Germinal center (tissue), 1 donor: ENCODE measurements at regions not wholly inside any gene's neighbourhood (a gene's known extent, or its start where the extent isn't known, plus 50 kb on each side); places are given as distances from the start of the nearest gene placed in this dataset.
"Not testable (repeated sequence)": the region's sequence is repeated elsewhere in the genome, so short reads cannot be mapped to it uniquely, and the experiment has no call there.

Experiments used
- DNase-seq: peaks from one replicate; pipeline ENCODE4 v3.0.0; 2012; ENCODE audit warnings: mixed read lengths, low spot score

DNA sequence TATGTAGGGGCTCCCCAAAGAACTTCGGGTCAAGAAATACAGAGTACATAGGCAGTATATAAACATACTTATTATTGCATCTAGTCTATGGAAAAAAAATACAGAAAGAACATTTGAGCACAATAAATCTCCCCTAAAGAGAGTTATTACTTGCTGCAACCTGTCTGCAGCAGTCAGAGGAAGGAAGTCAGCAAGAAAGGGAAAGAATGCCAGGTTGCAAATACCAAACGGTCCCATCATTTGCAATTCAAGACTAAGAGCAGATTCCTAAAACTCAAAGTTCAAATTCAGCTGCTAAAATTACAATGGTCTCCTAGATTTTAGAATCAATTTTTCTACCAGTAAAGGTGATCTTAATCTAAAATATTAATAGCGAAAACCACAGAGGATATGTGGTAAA is 236.2 kb upstream of the NUDT6 start:
- DNase-seq, result no peak

DNA sequence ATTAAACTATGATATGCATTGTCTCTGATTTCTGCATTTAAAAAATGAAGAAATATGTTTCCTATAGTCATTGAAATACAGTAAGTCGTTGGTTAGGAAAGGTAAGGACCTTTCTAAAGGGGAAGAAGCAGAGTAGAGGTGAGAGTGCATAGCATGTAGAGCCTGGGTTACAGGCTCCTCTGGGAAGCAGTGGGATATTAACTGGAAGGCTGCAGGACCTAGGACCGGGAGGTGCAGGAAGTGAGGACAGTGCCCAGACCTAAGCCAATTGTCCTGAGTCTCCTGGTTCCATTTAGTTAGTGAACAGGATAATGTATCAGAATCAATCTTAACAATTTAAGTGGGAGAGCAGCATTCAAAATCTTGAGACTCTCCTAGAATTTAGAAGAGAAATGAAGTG is 237.1 kb upstream of the NUDT6 start:
- no peak for DNase-seq

DNA sequence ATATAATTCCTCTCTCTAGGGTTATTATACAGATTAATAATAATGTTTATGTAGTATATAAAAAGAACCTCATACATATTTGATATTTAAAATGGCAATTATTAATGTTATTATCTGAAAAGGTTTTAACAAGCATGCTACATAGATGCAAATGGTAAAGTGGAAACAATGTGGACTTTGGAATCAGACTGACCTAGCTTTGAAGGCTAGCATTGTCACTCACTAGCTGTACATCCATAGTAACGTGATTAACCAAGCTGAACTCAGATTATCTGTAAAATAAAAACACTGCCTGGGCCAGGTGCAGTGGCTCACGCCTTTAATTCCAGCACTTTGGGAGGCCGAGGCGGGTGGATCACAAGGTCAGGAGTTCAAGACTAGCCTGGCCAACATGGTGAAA is 233.7 kb upstream of the SPRY1 start:
- no peak for DNase-seq

DNA sequence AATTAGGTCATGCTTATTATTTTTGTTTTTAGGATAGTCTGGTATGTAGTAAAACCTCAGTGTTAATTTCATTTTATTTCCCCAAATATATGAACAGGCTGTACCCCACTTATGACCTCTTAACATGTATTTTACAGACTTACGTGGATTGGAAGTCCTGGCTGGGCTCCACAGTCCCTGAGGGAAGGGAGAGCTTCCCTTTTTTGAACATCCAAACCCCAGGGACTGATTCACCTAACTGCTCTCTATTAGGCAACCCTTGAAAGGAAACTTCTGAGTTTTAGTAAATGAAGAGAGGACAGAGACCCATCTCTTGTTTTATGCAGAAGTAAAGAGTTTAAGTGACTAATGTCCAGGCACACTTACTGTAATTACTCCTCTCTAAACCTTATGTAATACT is 233.1 kb upstream of the SPRY1 start:
- no peak for DNase-seq

DNA sequence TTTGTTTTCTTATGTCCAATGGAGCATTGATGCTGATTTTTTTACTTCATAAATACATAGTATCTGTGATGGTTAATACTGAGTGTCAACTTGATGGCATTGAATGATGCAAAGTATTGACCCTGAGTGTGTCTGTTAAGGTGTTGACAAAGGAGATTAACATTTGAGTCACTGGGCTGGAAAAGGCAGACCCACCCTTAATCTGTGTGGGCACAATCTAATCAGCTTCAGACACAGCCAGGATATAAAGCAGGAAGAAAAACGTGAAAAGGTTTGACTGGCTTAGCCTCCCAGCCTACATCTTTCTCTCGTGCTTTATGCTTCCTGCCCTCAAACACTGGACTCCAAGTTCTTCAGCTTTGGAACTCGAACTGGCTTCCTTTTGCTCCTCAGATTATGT is 230.6 kb upstream of the SPRY1 start:
- DNase-seq, result no peak

DNA sequence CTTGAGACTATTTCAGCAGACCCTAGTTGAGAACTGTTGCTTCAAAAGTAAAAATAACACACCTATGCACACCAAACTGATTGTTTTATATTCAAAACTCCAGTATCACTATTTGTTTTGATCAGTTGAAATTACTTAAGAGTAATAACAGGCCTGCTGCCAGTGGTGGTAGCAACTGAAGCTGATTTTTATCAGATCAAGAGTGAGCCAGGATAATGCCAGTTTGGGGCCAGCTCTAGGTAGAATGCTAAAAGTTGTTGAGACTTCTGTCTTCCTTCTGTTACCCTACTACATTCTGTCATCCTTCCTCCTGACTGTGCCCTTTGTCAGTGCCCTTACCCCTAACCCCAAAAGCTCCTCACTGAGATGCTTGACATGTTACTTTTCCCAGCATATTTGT is 228.7 kb upstream of the SPRY1 start:
- DNase-seq, result no peak

DNA sequence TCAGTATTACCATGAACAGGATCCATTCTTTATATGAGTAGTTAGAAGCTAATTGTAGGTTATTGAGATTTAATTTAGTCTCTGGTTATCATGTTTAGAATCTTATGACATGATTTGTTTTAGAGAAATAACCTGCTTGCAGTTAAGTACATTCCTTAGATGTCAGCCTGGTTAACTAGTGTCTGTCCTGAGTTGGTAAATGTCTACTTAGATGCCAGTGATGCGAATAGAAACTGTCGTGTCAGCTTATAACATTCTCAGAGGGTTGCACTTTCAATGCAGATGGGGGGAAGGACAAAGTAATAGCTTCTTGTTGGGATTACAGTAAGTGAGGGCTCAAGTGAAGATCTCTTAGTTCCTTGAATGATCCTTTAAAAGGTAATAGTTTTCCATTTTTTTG is 227.8 kb upstream of the SPRY1 start:
- DNase-seq, result no peak

DNA sequence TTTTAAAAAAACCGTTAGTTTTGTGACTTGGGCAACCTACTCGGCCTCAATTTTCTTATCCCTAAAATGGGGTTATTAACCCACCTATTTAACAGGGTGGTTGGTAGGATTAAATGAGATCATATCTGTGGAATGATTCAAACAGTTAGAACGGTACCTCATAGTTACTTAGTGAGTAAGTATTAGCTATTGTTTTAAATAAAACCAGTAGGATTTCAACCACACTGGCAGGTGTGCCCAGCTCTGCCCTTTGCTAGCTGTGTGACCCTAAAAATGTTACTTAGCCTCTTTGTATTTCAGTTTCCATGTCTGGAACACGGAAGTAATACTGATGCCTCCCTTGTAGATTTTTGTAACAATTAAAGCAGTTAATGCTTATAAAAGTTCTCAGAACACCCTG is 225.8 kb upstream of the SPRY1 start:
- DNase-seq, result no peak

DNA sequence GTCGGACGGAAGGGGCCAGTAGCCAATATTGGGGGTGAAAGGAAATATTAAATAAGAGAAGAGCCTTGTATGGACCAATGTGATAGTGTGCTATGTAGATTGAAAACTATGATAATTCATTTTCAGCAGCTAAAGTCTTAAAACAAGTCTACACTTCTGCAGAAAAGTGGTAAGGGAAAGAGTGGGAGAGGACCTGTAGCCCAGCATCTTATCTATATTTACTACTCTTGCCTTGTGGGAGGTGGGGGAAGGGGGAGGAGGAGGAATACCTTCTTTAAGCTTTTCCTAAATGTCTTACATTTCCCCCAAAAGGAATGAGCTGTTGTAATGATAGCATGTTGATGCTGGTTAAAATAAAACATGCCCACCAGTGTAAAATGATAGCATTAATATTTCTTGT is 220.0 kb upstream of the SPRY1 start:
- DNase-seq, result no peak

DNA sequence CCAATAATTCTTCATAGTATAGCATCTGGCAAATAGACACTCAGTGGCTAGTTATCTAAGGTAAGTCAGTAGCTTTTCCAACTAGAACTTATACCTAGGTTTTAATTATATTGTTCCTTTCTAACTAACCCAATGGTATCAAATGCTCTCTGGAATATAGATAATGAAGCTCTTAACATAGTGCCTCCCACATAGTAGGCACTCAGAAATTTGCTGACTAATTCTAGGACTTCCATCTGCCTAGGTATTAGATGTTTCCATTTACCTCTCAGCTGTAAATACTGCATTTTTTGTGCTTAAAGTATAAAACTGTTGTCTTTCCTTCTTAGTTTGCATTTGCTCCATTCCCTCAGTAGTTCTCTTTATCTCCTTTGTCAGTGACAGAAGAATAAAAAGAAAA is 214.3 kb upstream of the SPRY1 start:
- no peak for DNase-seq

DNA sequence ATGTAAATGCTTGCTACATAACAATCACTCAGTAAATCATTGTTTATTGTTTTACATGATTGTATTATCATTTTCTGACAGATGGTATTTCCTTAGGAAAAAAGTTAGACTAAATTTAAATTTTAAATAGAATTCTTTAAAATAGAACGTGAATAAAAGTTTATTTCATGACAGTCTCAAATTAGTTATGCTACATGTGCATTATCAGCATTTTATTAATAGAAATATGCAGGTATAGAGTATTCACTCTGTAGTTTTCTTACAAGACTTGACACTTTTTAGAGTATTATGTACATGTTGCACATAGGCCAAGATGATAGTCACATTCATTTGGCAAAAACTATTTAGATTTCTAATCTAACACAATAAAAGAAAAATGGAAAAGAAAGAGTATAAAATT is 213.3 kb upstream of the SPRY1 start:
- DNase-seq, result no peak

DNA sequence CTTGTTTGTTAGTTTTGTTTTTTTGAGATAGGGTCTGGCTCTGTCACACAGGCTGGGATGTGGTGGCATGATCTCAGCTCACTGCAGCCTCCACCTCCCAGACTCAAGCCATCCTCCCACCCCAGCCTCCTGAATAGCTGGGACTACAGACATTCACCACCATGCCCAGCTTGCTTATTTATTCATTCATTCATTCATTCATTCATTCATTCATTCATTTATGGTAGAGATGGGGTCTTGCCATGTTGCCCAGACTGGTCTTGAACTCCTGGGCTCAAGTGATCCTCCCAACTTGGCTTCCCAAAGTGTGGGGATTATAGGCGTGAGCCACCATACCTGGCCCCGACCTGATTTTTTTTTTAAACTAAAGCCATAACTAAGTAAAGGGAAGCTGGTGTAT is 212.8 kb upstream of the SPRY1 start:
- DNase-seq, result not testable (repeated sequence)

DNA sequence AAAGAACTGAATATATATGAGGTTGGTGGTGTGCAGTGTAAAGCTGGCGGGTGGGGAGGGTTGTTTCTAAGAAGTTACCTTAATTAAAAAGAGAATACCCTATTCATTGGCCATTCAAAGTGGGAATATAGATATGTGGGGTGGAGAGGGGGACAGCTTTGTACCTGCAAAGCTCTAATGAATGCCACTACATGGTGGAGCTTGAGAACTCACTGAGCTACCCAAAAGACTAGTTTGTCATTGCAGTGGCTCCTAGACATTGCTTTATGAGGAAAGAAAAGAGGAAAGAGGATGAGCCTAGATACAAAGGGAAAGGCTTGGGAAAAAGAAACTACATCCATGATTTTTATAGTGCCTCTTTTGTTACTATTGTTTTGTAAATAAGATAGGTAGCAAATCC is 209.9 kb upstream of the SPRY1 start:
- no peak for DNase-seq

DNA sequence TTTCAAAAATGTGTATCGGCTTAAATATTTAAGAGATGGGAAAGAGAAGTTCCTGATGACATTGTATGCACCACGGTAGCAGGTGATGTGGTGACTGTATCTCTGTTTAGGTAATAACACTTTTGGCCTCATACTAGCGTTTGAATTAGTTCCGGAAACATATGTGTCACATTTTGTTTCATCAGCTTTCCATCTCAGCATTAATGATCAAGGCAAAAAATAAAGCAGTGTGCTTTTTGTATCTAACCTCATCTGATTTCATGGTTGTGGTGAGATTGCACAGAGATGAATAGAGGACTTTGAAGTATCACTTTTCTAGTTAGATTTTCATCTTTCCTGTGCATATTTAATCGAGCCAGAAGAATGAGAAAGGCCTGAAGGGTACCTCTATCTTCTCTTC is 206.4 kb upstream of the SPRY1 start:
- no peak for DNase-seq

DNA sequence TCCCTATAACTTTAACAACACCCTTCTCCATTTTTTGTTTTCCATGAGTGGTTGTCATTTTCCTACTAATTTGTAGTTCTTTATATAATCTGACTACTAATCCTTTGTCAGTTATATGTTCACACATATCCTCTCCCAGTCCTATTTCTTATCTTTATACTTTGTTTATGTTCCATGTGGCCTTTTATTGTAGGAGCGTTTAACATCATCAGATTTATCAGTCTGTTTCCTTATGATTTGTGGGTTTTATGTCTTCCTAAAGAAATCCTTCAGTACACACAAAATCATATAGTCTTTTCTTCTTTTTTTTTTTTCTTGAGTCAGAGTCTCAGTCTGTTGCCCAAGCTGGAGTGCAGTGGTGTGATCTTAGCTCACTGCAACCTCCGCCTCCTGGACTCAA is 204.9 kb upstream of the SPRY1 start:
- no peak for DNase-seq

DNA sequence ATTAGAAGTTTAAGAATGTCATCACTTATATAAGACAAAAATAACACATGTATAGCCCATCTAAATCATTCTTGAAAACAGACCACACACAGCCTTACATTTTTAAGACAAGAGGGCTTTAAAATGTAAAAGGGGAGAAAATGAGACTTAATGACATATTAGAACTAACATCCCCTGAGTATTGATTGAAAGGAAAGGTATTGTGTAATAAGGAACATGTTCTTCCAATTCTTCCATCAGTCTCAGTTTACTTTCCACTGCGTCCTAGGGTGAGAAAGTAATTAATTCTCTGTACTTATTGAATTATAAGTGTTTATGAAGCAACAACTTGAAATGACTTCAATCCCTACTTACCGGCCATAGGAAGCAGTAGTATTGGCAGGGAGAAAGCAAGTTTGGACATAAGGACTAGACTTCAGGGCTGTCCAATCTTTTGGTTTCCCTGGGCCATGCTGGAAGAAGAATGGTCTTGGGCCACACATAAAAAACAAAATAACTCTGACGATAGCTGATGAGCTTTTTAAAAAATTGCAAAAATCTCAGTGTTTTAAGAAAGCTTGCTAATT is 202.7 kb upstream of the SPRY1 start:
- no peak for DNase-seq

DNA sequence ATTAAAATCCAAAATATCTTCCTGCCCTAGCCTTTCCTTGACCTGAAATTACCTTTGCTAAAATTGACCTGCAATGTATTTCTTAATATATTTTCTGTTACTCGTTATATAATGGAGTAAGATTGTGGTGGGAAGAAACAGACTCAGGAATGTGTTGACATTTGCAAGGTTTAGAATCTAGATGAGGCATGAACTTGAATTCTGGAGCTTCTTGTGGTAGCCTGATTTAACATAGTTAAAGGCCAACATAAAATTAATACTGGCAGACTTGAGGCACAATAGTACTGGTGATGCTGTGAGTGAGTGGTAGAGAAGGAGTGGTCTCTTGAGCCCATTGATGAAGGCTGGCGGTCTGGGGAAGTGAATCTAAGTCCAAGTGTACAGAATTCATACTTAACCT is 197.9 kb upstream of the SPRY1 start:
- DNase-seq, result no peak

DNA sequence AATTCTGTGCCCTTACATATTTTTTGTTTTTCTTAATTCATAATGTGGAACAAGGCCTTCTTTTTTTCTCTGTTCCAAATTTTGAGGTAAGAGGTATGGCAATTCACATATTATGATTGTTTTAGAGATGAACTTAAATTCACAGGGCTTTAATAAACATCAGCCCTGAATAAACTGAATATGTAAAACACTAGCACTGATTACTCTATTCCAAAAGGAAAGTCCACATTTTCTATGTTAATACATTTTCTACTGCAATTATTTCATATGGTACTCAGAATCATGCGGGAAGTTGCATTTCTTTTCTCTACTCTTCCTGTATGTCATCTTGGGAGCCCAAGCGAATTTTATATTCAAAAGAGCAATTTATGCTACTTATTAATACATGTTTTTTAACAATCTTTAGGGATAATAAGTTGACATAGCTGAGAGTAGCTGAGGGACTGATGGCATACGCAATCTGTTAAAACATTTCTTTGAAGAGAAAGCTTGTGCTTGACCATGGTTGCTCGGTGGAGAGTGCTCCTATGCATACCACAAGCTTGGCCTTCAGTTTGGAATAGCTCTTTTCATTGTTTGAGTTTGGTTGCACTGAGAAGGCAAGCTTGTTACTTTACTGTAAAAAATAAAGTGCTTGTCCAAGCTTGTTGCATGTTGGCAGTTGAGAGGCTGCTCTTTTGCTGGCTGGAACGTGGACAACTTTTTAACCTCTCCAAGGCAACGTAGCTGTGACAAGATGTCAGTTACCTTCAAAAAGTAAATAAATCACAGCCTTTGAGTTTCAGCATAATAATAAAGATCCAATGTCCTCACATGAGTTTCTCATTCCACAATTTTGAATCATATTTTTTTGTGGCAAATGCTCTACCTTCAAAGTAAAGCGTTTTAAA is 196.3 kb upstream of the SPRY1 start:
- no peak for DNase-seq

DNA sequence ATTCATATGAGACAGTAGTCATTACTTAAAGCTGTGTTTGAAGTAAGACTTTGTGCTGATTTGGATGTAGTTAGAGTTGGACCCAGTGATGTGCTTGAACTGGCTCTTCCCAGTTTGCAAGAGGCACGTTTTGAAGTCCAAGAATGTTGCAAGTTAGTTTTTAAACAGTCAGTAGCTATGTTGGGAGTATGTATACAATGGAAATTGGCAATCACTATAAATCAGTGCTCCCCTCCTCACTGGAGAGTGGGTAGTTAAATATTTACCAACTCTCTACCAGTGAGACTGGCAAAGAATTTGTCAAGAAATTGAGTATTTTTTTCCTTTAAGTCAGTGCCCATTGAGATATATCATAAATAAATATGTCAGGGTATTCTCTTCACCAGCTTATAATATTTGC is 191.9 kb upstream of the SPRY1 start:
- no peak for DNase-seq

DNA sequence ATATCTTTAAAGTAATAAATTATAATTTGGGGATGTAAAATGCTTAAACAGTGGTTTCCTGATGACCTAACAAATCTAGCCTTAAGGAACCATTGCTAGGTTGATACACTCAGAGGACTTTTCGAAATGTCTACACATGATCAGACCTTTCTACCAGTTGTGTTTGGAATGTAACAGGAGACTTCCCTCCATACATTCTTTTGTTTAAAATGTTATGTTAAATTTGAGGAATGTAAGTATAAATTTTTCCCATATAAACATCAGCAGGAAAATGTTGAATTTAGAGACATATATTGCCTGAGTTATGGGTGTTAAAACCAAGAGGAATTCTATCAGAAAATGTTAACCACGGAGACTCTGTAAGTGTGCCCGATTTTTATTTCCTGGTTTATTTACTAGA is 190.6 kb upstream of the SPRY1 start:
- no peak for DNase-seq

DNA sequence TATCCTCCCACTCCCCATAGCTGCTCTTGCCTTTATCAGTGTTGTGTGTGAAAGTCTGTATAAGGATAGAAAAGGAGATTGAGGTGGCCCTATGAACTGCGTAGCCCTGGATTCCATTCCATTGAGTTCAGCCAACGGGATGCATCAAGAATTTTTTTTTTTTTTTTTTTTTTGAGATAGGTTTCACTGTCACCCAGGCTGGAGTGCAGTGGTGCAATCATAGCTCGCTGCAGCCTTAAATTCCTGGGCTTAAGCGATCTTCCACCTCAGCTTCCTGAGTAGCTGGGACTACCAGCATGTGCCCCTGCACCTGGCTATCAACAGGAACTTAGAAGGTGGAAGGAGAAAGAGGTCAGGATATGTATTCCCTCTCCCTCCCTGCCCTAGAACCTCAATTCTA is 187.2 kb upstream of the SPRY1 start:
- no peak for DNase-seq

DNA sequence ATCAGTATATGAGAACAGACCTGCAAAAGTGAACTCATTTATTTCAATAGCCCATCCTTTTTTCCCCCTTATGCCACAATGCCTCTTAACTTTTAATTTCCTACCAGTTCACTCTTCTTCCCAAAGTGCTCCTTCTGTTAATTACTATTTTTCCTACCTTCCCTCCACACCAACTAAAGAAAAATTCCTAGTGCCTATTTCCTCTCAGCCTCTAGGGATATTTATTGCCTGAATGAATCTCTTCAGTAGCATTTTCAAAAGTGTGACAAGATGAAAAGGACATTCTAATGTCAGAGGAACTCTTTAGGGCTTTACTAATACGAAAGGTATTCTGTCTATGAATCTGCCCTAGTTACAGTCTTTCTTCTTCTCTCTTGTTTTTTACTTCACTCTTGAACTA is 181.1 kb upstream of the SPRY1 start:
- DNase-seq, result no peak

DNA sequence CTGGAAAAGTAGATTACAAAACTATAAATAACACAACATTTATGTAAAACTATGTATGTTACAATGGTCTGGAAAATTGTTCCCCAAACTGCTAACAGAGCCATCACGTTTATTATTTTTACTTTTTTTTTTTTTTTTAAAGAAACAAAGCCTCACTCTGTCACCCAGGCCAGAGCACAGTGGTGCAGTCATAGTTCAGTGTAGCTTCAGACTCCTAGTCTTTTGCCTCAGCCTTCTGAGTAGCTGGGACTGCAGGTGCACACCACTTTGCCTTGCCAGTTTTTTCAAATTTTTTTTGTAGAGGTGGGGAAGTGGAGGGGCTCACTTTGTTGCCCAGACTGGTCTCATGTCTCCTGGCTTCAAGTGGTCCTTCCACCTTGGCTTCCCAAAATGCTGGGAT is 180.1 kb upstream of the SPRY1 start:
- no peak for DNase-seq

DNA sequence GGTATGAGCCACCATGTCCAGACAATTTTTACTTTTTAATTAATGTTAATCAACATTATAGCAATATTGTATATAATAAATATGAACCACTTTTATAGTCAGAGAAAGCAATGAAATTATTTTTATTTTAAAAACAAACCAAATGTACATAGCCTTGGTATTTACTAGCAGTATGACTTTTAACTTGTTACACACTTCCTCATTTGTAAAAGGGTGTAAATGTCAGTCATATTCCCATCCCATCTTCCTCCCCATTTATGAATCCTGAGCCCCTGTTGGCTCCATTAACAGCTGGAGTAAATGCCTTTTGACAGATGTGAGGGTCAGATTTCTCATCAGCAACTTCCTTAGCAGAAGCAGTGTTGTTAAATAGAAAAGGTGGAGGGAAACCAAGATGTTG is 179.6 kb upstream of the SPRY1 start:
- DNase-seq, result no peak
